ENCODE measurements at regions not wholly inside any gene's neighbourhood (a gene's known extent, or its start where the extent isn't known, plus 50 kb on each side); places are given as distances from the start of the nearest gene placed in this dataset.
"Not testable (repeated sequence)": the region's sequence is repeated elsewhere in the genome, so short reads cannot be mapped to it uniquely, and the experiment has no call there.

DNA sequence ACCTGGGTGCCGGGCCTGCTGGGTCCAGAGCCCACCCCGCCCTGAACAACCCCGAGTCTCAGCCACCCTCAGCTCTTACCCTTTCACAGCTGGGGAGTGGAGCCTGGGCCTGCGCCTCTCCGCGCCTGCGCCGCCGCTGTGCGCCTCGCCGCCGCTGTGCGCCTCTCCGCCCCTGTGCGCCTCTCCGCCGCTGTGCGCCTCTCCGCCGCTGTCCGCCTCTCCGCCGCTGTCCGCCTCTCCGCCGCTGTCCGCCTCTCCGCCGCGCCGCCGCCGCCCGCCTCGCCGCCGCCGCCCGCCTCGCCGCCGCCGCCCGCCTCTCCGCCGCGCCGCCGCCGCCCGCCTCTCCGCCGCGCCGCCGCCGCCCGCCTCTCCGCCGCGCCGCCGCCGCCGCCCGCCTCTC is 544.4 kb downstream of the FOXD4L6 start:
- TF ChIP-seq POLR2A (IDR thresholded peaks at IDR 0.05); CTCF (IDR thresholded peaks at IDR 0.05 in 4 of 5, conservative IDR thresholded peaks at IDR 0.05 in 1 of 5): not testable (repeated sequence)

All from gastrocnemius medialis (tissue), 4 donors.